ENCODE measurements at regions not wholly inside any gene's neighbourhood (a gene's known extent, or its start where the extent isn't known, plus 50 kb on each side); places are given as distances from the start of the nearest gene placed in this dataset.

GRCh38 chr4:147041376-147041775 is 95.7 kb upstream of the TTC29 start (continued):
- no peak for TF ChIP-seq ATF2 (IDR thresholded peaks at IDR 0.05; ENCODE audit: low read length)
